ENCODE measurements at regions not wholly inside any gene's neighbourhood (a gene's known extent, or its start where the extent isn't known, plus 50 kb on each side); places are given as distances from the start of the nearest gene placed in this dataset.

DNA sequence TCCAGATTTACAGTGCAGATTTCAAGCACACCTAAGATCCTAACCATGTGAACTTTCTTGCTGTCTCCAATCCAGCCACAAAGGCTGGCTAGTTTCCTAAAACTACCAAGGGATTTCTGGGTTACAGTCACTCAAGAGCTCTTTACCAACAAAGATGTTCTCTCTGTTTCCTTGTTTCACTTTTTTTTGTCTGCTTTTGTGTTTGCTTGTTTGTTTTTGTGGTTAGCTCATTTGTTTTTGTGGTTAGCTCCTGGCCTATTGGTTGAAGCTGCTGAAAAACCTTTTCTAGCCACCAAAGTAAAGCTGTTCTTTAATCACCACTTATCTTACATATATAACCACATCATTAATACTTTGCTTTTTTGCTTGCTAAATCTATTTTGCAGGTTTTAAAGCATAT lies 642.5 kb upstream of the GALNTL6 start (continued):
- TF ChIP-seq, protein P1, sequence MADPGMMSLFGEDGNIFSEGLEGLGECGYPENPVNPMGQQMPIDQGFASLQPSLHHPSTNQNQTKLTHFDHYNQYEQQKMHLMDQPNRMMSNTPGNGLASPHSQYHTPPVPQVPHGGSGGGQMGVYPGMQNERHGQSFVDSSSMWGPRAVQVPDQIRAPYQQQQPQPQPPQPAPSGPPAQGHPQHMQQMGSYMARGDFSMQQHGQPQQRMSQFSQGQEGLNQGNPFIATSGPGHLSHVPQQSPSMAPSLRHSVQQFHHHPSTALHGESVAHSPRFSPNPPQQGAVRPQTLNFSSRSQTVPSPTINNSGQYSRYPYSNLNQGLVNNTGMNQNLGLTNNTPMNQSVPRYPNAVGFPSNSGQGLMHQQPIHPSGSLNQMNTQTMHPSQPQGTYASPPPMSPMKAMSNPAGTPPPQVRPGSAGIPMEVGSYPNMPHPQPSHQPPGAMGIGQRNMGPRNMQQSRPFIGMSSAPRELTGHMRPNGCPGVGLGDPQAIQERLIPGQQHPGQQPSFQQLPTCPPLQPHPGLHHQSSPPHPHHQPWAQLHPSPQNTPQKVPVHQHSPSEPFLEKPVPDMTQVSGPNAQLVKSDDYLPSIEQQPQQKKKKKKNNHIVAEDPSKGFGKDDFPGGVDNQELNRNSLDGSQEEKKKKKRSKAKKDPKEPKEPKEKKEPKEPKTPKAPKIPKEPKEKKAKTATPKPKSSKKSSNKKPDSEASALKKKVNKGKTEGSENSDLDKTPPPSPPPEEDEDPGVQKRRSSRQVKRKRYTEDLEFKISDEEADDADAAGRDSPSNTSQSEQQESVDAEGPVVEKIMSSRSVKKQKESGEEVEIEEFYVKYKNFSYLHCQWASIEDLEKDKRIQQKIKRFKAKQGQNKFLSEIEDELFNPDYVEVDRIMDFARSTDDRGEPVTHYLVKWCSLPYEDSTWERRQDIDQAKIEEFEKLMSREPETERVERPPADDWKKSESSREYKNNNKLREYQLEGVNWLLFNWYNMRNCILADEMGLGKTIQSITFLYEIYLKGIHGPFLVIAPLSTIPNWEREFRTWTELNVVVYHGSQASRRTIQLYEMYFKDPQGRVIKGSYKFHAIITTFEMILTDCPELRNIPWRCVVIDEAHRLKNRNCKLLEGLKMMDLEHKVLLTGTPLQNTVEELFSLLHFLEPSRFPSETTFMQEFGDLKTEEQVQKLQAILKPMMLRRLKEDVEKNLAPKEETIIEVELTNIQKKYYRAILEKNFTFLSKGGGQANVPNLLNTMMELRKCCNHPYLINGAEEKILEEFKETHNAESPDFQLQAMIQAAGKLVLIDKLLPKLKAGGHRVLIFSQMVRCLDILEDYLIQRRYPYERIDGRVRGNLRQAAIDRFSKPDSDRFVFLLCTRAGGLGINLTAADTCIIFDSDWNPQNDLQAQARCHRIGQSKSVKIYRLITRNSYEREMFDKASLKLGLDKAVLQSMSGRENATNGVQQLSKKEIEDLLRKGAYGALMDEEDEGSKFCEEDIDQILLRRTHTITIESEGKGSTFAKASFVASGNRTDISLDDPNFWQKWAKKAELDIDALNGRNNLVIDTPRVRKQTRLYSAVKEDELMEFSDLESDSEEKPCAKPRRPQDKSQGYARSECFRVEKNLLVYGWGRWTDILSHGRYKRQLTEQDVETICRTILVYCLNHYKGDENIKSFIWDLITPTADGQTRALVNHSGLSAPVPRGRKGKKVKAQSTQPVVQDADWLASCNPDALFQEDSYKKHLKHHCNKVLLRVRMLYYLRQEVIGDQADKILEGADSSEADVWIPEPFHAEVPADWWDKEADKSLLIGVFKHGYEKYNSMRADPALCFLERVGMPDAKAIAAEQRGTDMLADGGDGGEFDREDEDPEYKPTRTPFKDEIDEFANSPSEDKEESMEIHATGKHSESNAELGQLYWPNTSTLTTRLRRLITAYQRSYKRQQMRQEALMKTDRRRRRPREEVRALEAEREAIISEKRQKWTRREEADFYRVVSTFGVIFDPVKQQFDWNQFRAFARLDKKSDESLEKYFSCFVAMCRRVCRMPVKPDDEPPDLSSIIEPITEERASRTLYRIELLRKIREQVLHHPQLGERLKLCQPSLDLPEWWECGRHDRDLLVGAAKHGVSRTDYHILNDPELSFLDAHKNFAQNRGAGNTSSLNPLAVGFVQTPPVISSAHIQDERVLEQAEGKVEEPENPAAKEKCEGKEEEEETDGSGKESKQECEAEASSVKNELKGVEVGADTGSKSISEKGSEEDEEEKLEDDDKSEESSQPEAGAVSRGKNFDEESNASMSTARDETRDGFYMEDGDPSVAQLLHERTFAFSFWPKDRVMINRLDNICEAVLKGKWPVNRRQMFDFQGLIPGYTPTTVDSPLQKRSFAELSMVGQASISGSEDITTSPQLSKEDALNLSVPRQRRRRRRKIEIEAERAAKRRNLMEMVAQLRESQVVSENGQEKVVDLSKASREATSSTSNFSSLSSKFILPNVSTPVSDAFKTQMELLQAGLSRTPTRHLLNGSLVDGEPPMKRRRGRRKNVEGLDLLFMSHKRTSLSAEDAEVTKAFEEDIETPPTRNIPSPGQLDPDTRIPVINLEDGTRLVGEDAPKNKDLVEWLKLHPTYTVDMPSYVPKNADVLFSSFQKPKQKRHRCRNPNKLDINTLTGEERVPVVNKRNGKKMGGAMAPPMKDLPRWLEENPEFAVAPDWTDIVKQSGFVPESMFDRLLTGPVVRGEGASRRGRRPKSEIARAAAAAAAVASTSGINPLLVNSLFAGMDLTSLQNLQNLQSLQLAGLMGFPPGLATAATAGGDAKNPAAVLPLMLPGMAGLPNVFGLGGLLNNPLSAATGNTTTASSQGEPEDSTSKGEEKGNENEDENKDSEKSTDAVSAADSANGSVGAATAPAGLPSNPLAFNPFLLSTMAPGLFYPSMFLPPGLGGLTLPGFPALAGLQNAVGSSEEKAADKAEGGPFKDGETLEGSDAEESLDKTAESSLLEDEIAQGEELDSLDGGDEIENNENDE (IDR thresholded peaks at IDR 0.05; ENCODE audit: insufficient replicate concordance, low read length): no peak
- TF ChIP-seq GABPA (IDR thresholded peaks at IDR 0.05; ENCODE audit: borderline replicate concordance, insufficient read depth, low read length): no peak
